ENCODE measurements at regions not wholly inside any gene's neighbourhood (a gene's known extent, or its start where the extent isn't known, plus 50 kb on each side); places are given as distances from the start of the nearest gene placed in this dataset.

DNA sequence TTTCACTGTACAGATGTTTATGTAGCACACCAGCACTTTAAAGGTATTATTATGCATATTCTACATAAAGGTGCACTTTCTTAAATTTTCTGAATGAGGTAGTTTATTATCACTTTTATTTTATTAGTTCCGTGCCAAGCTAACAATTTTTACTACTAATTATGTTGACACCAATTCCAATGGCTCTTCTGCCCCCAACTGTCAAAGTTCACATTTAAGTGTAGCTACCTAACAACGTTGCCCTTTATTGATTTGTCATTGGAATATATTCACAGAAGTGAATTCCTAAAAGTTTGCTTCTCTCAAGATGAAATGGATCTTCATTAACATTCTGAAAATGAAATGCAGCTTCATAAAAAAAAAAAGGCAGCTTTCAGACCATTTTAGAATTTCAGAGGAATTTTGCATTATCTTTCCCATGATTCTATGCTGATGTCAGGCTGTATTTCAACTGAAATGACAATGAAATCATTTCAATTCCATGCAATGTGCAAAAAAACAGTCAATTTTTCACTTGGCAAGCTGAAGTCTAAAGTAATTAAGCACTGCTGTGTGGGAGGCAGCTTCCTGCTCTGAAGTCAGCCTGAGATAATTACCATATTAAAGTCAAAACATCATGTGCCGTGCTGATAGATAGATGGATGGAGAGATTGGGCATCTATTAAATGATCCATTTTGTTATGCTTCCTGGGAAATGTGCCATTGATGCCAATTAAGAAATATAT lies 229.2 kb downstream of the TTLL7 start:
- DNase-seq = no peak

DNA sequence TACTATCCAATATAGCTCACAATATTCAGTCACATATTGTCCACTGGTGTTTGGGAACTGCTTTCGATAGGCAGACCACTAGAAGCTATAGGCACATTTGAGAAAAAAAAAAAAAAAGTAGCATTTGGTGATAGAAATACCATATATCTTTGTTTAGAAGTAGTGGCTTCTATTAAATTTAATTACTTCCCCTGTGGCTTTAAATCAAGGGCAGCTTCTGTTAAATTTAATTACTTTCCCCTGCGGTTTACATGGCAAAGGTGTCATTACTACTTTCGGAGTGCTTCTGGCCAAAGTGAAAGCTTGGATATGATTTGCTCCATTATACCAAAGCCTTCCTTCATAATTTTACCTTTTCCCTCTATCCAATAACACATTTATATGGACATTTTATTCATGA lies 229.9 kb downstream of the TTLL7 start:
- DNase-seq = no peak

DNA sequence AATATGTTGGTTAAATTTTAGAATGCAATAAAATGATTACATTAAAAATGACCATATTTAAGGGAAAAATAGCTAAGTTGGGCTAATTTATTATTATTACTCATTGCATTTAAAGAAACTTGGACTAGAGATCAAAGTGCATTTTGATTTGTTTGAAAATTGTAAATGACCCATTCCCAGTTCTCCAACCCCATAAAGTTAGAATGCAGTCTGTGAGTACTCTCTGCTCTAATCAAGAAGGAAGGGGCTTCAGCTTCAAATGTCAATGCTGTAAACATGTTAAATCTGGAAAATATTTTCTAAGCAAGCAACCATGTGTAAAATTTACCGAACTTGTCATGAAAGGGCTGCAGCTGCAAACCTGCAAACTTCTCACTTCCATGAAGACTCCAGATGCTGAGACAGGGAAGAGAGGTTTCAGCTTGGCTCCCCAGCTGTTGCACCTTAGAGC lies 232.7 kb downstream of the TTLL7 start:
- no peak for DNase-seq

DNA sequence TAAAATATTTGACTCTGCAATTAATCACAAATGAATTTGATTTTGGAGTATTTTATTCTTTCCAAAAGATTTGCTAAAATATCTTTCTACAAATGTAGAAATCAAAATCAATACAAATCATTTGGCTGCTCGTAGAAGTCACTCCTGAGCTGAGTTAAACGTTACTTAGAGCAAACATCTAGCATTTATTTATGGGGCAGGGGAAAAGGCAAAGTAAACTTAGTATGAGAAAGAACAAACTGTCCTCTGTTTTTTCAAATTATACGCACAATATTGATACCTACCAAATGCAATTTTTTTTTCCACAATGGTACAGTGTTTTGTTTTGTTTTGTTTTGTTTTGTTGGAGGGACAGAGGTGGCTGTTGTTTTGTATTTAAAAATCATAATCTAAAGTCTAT lies 233.8 kb downstream of the TTLL7 start:
- DNase-seq = no peak

GRCh38 chr1:83764209-83764608 lies 234.7 kb downstream of the TTLL7 start:
- DNase-seq = no peak

- no peak for DNase-seq
Measured at GRCh38 chr1:83763361-83764095, 235.4 kb downstream of the TTLL7 start.

DNA sequence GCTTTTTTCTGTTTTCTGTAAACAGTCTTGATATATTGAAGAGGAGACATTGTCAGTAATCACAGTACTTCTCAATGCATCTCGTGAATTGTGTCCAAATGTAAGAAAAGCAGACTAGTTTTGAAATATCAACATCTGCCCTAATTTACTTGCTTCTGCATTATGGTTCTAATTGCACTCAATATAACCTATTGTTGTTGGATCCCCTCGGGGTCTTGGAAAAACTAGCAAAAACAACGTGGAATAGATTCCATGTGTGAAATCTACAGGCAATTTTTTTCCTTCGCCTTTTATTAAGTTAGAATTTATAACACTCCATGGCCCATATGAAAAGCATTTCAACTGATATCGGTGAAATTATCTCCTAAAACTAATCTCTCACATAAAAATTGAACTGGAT lies 236.5 kb downstream of the TTLL7 start:
- DNase-seq = no peak

GRCh38 chr1:83762039-83762365 lies 236.9 kb downstream of the TTLL7 start:
- no peak for DNase-seq

- no peak for DNase-seq
Measured at GRCh38 chr1:83761167-83762038, 237.5 kb downstream of the TTLL7 start.

DNA sequence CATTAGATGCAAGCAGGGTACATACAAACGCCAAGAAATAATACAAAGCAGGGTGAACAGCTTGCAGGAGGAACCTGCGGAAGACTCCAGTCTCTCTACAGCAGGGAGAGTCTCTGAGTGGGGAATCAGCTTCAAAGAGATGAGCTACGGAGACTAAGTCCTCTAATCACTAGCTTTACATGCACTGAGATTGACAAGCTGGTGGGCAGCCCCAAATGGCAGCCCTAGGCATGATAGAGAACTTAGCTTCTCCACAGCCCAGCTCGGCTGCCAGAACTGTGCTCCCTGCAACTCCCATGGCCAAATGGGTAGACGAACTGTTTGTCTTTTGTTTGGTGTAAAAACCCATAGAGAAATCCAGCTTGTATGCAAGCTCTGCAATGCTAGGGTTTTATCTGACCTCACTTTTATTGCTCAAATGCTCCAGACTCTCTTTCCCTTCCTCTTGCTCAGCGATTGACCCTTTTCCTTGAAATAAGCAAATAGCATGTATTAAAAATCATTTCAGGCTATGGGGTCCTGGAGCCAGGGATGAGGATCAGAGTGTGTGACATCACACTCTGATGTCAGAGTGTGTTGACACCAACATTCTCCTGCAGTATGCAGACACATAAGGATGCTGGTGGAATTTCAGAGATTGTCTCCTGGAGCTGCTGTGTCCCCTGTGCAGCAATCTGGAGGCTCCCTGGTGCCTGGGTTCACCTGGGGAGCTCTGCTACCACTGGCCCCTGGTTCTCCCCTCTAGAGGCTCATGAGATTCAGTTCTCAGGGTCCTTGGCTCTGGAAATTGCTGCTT lies 238.5 kb downstream of the TTLL7 start:
- DNase-seq = no peak

GRCh38 chr1:83756984-83757717 lies 241.8 kb downstream of the TTLL7 start:
- no peak for DNase-seq

DNA sequence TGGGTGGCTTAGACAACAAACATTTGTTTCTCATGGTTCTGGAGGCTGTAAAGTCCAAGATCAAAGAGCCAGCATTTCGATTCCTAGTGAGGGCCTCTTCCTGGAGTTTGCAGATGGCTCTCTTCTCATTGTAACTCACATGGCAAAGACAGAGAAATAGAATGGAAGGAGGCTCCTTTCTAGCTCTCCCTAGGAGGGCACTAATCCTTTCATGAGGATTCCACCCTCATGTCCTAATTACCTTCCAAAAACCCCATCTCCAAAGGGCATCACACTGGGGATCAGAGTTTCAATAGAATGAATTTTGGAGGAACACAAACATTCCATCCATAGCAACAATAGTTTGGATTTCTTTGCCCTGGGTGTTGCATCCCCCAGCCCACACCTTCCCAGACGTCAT lies 247.3 kb downstream of the TTLL7 start:
- DNase-seq = no peak

DNA sequence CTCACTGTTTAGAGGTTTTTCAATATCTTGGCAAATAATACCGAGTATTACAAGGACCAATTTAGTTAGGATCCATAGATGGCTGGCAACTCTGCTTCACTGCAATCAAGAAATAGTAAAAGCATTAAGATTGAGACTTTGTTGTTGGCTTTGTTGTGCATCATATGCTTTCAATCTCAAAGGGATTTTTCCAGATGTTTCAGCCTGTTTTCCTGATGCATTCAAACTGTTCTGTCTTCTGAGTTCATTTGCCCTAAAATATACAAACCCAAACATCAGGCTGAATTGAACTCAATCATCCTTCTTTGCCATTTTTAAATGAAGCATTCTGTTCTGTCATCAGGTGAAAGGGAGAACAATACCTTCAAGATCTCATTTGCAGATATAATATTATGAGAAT lies 248.7 kb downstream of the TTLL7 start:
- no peak for DNase-seq

DNA sequence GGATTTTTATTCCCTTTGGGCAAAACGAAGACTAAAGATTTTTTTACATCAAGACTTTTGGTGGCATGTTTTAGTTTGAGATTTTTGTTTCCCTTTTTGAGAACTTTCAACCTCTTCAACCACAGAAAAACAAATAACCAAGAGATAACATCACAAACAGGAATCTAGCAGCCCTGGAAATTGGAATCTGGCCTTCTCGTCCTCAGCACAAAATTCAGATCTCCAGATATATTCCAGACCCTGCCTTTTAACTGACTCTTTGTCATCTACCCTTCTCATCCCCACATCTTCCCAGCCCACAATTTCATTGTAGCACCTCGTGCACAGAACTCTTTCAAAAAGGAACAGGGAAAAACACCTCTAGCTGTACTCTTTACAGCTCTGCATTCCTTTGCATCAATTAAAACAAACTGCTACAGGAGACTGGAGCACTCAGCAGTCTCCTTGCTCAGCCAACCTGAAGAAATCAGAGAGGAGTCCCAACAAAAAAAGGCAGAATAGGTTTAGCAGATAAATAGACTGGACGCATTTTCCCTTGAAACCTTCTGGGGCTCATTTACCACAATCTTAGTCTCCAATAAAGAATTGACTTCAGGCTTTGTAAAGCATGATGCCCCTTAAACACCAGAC lies 251.0 kb downstream of the TTLL7 start:
- DNase-seq = no peak

DNA sequence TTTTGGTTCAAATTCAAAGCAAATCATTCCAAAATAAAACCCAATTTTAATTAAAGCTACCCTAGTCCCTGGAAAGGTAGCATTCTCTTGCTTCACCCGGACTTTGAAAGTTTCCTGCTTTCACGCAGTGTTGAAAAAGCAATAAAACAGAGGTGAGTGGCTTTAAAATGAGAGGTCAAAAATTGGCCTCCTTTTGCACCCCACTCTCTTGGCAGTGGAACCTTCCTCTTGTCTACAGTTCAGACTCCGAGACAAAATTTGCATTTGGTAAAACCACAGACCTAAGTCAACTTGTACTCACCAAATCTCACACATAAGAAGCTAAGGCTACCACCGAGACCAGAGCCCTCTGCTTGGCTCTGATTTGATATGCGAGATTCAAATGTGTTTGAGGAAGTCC lies 252.7 kb downstream of the TTLL7 start:
- no peak for DNase-seq

DNA sequence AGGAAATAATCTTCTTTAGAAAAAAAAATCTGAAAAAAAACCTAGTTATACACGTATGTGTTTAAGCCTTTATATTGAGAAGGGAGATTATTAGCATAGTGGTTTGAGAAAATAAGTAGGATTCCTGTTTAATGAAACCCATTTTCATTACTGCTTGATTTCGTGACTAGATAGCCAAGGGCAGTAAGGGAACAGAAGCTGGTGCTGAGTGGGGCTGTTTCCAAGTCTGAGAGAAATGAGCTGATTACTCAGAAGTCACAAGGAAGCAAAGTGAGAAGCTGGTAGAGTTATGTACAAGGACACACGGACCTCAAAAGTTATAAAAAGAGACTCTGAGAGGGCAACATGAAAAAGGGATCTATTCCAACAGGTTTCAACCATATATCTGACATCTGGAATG lies 256.5 kb downstream of the TTLL7 start:
- DNase-seq = no peak

DNA sequence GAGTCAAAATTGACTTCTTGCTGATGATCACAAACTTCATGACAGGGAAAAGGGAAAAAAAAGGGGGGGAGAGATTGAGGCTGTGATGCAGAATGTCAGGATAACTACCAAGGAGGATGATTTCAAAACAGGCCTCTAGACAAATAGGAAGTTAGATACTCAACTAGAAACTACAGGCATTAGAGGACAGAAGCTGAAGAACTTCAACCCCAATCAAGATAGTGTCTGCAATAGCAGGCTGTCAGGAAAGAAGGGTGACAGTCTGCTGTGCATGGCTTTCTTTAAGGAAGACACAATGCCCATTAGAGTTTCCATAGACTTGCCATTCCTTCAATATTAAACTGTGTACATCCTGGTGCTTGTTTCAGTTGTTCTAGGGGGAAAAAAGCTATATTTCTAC lies 257.2 kb downstream of the TTLL7 start:
- DNase-seq = no peak

DNA sequence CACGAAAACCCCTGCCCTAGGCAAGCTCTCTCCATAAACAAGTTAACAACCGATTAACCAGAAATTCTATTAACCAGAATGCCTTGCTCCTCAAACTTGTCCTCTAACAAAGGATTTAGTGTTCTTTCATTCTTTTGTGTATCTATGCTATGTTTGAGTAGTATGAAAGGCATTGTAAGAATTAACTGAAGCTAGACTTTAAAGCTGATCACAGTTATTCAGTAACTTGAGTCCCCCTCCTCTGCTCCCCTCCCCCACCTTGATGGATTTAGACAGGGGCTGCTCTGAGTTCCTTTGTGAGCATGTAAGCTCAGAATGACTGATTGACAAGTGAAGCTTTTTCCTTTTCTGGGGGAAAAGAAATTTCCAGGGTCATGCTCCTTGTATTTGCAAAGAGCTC lies 257.6 kb downstream of the TTLL7 start:
- DNase-seq = no peak

- DNase-seq = no peak
Measured at GRCh38 chr1:83735526-83735925, 263.4 kb downstream of the TTLL7 start.

DNA sequence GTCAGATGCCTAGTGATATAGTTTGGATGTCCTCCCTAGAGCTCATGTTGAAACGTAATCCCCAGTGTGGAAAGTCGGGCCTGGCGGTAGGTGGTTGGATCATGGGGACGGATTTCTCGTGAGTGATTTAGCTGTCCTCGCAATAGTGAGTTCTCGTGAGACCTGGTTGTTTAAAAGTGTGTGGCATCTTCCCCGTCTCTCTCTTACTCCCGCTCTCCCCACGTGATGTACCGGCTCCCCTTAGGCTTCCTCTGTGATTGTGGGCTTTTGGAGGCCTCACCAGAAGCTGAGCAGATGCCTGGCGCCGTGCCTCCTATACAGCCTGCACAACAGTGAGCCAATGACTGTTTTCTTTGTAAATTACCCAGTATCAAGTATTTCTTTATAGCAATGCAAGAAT lies 264.5 kb downstream of the TTLL7 start:
- DNase-seq = no peak

DNA sequence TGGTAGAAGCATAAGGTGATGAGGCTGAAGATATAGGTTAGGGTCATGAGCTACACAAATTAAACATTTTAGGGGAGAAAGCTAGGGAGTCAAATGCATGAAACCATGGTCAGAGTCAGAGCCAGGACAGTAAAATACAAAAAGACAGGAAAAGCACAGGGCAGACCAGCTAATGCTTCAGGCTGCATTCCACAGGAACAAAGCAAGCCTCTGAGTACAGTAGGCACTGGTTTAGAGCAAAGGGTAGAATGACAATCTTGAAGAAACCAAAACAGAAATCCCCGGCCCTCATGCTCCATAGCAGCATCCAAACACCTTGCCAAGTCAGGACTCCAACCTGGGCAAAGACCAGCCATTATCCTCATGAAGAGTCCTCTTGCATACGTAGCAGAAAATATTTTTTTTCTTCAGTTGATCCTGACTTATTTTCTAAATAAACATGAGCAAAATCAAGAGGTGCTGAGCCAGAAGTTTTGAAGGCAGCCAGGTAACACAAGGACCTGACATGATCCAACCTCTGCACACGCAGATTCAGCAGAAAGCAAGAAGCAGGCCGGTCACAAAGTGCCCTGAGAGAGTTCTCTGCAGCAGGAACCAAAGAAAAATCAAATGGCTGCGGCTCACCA lies 273.1 kb downstream of the TTLL7 start:
- no peak for DNase-seq
